Transverse colon (tissue), 4 donors: ENCODE measurements at regions not wholly inside any gene's neighbourhood (a gene's known extent, or its start where the extent isn't known, plus 50 kb on each side); places are given as distances from the start of the nearest gene placed in this dataset.

Experiments used
- CTCF ChIP-seq, 5 experiments: fragments of 200-600 bp in 3 of 5; fragments of 450-650 bp in 2 of 5; sonication (generic) in 3 of 5; IDR thresholded peaks; 1 replicate in 2 of 5; 2 replicates in 3 of 5; pipeline ENCODE4 v1.5.1; 2016 to 2017; ENCODE audit warnings: antibody characterized with exemption in 5 of 5, inconsistent platforms in 3 of 5, mild to moderate bottlenecking in 2 of 5, moderate library complexity in 1 of 5
- POLR2AphosphoS5 ChIP-seq, 3 donors: sonication (generic); formaldehyde crosslinking; IDR thresholded peaks; one replicate each; pipeline ENCODE4 v1.6.1; 2016; ENCODE audit warnings: antibody characterized with exemption in 3 of 3

DNA sequence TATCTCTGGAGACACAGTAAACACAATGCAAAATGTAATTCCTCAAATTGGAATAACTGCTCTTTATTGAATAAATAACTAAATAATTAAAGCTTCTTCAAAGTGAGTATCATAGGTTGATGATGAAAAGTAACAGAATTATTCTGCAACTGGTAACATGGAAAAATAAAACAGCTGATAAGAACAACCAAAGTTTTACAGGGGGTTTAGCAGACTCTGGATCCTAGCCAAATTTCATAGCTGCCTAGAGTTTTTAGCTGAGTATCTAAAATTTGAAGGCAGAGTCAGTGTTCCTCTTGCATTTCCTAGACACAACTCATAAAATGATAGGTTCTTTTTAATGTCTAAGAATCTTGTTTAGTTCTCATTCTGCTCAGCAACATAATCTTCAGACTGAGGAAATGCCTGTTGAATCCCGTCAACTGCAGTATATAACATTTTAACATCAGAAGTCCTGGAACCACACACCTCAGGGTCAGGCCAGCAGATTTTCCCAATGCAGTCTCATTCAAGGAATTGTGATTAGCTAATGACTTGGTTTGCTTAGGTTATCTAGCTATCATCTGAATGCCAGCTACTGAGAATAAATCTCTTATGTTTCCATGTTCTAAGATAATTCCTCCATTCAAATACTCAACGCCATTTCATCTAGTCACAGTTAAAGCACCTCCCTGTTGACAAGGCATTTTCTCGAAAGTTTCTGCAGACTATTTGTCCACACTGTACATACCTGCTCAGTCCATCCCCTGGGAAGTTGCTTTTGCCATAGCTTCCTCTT, 411.6 kb downstream of the BCAT1 start:
- no peak for TF ChIP-seq POLR2AphosphoS5 (IDR thresholded peaks at IDR 0.05)
- TF ChIP-seq CTCF (IDR thresholded peaks at IDR 0.05): no peak
